Activated T-cell treated with anti-CD3 and anti-CD28 coated beads for 48 hours (primary cell): ENCODE measurements at regions not wholly inside any gene's neighbourhood (a gene's known extent, or its start where the extent isn't known, plus 50 kb on each side); places are given as distances from the start of the nearest gene placed in this dataset.

Experiments
- DNase-seq: peaks from one replicate; pipeline ENCODE4 v3.0.0-alpha.2; 2020; ENCODE audit warnings: low read depth

GRCh38 chr15:77540312-77541060 lies 92.2 kb downstream of the LINGO1 start:
- DNase-seq, result no peak

GRCh38 chr15:77538793-77539497 lies 93.8 kb downstream of the LINGO1 start:
- no peak for DNase-seq

DNA sequence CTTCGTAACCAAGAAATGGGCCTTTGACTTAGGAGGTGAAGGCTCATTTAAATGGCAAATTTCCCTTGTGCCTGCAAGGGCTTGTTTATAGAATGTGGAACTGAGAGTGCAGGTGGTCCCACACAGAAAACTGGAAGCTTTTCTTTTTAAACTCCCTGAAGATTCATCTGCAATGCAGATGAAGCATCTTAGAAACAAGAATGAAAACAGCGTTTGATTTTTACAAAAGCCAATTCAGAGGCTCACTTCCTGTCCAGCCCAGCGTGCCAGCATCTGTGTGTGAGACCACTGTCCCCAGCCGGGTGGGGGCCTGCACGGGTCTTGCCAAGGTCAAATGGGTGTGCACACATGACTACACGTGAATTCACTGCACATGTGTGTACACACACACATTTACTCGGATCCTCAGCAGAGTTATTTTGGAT lies 94.7 kb downstream of the LINGO1 start:
- no peak for DNase-seq

DNA sequence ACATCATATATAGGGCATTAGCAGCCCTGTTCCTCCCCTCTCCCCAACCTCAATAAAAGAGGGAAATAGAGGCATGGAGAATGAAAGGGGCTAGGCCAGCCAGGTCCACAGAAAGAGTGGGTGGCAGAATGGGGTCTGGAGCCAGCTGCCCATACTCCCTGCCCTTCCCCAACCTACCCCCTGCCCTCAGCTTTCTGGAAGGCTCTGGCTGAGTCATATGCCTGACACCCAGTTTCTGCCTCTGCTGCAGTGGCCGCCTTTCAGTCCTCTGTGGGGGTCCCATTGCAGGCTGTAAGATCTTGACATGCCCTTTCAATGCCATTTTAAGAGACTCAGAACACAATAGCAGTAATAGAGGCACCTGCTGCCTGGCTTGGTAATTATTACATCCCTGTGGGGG lies 95.7 kb downstream of the LINGO1 start:
- no peak for DNase-seq

- DNase-seq, result no peak
These were observed 96.9 kb downstream of the LINGO1 start for GRCh38 chr15:77535845-77536244.
